ENCODE measurements at regions not wholly inside any gene's neighbourhood (a gene's known extent, or its start where the extent isn't known, plus 50 kb on each side); places are given as distances from the start of the nearest gene placed in this dataset.

DNA sequence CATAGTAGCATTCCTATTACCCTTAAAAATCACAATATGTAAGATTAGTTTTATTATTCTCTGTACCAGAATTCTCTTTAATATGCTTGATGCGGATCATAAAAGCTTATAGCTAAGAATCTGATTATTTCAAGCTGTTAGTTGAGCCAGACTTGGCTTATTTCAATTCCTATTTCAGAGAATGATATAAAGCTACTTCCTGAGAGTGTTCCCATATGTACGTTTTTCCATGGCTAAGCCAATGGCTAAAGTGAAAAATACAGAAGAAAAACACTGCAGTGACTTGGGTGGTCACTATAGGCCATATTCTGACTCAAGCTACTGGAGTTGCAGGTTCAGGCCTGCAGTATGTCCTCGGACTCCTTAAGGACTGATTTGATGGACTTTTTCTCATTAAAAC is 97.9 kb upstream of the EEF1E1 start:
- no peak overlapping the region for H3K27ac ChIP-seq (ENCODE audit: low read depth, low read length)
- no peak overlapping the region for H3K4me2 ChIP-seq (ENCODE audit: insufficient read depth, low read length)
- H4K20me1 ChIP-seq (ENCODE audit: insufficient read depth, low read length) = no peaks in the 10 kb centered on the region
- H3K79me2 ChIP-seq (ENCODE audit: insufficient read depth, low read length) = no peaks in the 10 kb centered on the region
- no peaks in the 10 kb centered on the region for H3K4me1 ChIP-seq (ENCODE audit: insufficient read depth, low read length)
- no peak overlapping the region for H2AFZ ChIP-seq (ENCODE audit: low read length)
- TF ChIP-seq, protein P1, sequence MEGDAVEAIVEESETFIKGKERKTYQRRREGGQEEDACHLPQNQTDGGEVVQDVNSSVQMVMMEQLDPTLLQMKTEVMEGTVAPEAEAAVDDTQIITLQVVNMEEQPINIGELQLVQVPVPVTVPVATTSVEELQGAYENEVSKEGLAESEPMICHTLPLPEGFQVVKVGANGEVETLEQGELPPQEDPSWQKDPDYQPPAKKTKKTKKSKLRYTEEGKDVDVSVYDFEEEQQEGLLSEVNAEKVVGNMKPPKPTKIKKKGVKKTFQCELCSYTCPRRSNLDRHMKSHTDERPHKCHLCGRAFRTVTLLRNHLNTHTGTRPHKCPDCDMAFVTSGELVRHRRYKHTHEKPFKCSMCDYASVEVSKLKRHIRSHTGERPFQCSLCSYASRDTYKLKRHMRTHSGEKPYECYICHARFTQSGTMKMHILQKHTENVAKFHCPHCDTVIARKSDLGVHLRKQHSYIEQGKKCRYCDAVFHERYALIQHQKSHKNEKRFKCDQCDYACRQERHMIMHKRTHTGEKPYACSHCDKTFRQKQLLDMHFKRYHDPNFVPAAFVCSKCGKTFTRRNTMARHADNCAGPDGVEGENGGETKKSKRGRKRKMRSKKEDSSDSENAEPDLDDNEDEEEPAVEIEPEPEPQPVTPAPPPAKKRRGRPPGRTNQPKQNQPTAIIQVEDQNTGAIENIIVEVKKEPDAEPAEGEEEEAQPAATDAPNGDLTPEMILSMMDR (IDR thresholded peaks at IDR 0.05; ENCODE audit: extremely low read depth, low read depth, low read length) = no peak
- no peaks in the 10 kb centered on the region for H3K36me3 ChIP-seq (ENCODE audit: insufficient read depth, low read length)
- DNase-seq (ENCODE audit: insufficient read length, low spot score, missing footprints) = no peak
- H3K27me3 ChIP-seq (ENCODE audit: insufficient read depth, low read length) = no peaks in the 10 kb centered on the region
- H3K9me3 ChIP-seq (ENCODE audit: low read depth, low read length) = no peaks in the 10 kb centered on the region
- H3K4me3 ChIP-seq (ENCODE audit: insufficient read depth, low read length) = no peak overlapping the region

DNA sequence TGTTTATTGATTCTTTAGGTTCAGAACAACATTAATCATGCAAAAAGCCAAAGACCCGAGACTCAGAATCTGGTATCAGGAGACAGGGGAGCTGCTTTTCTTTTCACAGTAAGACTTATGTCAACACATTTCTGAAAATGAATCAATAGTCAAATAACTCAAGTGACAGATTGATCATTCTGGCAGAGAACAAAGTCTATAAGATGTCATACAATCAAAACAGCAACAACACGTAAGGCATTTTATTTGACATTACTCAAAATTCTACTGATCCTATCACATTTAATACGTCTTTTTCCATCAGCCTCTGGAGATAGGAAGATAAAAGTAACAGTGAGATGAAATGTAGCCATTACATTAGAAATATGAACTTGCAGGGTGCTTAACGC is 93.4 kb upstream of the EEF1E1 start:
- TF ChIP-seq, protein P1 (IDR thresholded peaks at IDR 0.05; ENCODE audit: extremely low read depth, low read depth, low read length) = no peak
- H3K79me2 ChIP-seq (ENCODE audit: insufficient read depth, low read length) = no peaks in the 10 kb centered on the region
- H3K36me3 ChIP-seq (ENCODE audit: insufficient read depth, low read length) = no peaks in the 10 kb centered on the region
- H3K4me2 ChIP-seq (ENCODE audit: insufficient read depth, low read length) = no peak overlapping the region
- no peak overlapping the region for H2AFZ ChIP-seq (ENCODE audit: low read length)
- no peak overlapping the region for H3K27ac ChIP-seq (ENCODE audit: low read depth, low read length)
- H3K4me3 ChIP-seq (ENCODE audit: insufficient read depth, low read length) = no peak overlapping the region
- H4K20me1 ChIP-seq (ENCODE audit: insufficient read depth, low read length) = no peaks in the 10 kb centered on the region
- peaks cover 15% of the 10 kb centered on the region for H3K4me1 ChIP-seq (ENCODE audit: insufficient read depth, low read length)
- H3K9me3 ChIP-seq (ENCODE audit: low read depth, low read length) = no peaks in the 10 kb centered on the region
- DNase-seq (ENCODE audit: insufficient read length, low spot score, missing footprints) = no peak
- H3K27me3 ChIP-seq (ENCODE audit: insufficient read depth, low read length) = no peaks in the 10 kb centered on the region

DNA sequence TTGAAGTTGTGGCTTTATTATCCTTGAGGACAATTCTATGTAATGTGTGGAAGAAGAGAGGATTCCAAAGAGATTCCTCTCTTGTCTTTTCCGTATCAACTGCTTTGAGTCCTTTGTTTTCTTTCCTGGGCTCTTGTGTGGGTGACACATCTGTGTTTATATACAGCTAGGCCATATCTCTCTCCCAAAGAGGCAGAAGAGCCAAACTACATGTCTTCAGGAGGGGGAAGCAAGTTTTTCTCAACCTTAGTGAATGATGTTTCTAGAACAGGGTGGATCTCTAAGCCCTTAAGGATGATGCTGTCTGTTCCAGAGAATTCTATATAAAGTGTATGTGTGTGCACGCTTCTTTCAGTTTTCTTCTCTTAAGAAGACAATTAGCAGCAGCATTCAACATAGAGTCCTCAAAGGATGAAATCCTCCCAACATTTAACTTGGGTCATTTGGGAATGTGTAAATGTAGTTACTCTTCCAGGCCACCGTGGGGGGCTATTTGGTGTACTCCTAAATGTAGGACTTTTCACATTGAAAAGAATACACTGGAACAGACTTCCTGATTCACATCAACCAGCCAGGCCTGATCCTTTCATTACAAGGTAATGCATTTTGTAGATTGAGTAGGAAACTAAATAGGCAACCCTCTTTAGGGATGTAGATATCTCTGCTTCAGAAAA is 92.8 kb upstream of the EEF1E1 start:
- TF ChIP-seq, protein P1 (IDR thresholded peaks at IDR 0.05; ENCODE audit: extremely low read depth, low read depth, low read length) = peak; percentile 14
- Histone ChIP-seq H3K79me2 (ENCODE audit: insufficient read depth, low read length) (no peaks in the 10 kb centered on the region), H4K20me1 (ENCODE audit: insufficient read depth, low read length) (no peaks in the 10 kb centered on the region), H3K27ac (ENCODE audit: low read depth, low read length) (peak overlapping the region; percentile 45), H3K4me3 (ENCODE audit: insufficient read depth, low read length) (no peak overlapping the region), H3K9me3 (ENCODE audit: low read depth, low read length) (no peaks in the 10 kb centered on the region), H3K27me3 (ENCODE audit: insufficient read depth, low read length) (no peaks in the 10 kb centered on the region), H3K4me2 (ENCODE audit: insufficient read depth, low read length) (no peak overlapping the region), H3K36me3 (ENCODE audit: insufficient read depth, low read length) (no peaks in the 10 kb centered on the region), H2AFZ (ENCODE audit: low read length) (no peak overlapping the region), H3K4me1 (ENCODE audit: insufficient read depth, low read length) (peaks cover 15% of the 10 kb centered on the region)
- no peak for DNase-seq (ENCODE audit: insufficient read length, low spot score, missing footprints)

DNA sequence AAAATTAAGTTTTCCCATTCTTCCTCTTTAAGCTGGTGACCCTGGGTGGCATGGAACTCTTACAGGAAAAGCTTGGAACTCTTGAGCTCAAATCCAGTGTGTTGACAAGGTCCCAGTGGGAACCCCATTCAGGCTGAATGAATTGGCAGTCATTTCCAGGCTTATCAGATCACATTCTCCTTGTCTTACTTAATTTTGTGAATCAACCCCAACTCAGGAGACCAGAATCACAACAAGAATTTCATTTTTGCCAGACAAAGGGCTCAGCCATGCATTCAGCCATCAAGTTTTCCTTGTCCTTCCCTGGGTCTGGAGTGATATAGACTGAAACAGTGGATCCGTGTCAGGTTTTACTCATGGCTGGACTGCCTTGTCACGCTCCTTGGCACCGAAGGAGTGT is 92.1 kb upstream of the EEF1E1 start:
- Histone ChIP-seq H4K20me1 (ENCODE audit: insufficient read depth, low read length) (no peaks in the 10 kb centered on the region), H3K9me3 (ENCODE audit: low read depth, low read length) (no peaks in the 10 kb centered on the region), H3K4me2 (ENCODE audit: insufficient read depth, low read length) (peak overlapping the region; percentile 2), H3K79me2 (ENCODE audit: insufficient read depth, low read length) (no peaks in the 10 kb centered on the region), H3K27ac (ENCODE audit: low read depth, low read length) (peak overlapping the region; percentile 45), H3K36me3 (ENCODE audit: insufficient read depth, low read length) (no peaks in the 10 kb centered on the region), H3K4me3 (ENCODE audit: insufficient read depth, low read length) (no peak overlapping the region), H3K27me3 (ENCODE audit: insufficient read depth, low read length) (no peaks in the 10 kb centered on the region), H2AFZ (ENCODE audit: low read length) (no peak overlapping the region), H3K4me1 (ENCODE audit: insufficient read depth, low read length) (peaks cover 15% of the 10 kb centered on the region)
- TF ChIP-seq, protein P1 (IDR thresholded peaks at IDR 0.05; ENCODE audit: extremely low read depth, low read depth, low read length) = no peak
- no peak for DNase-seq (ENCODE audit: insufficient read length, low spot score, missing footprints)

Data from osteoblast (primary cell).